ENCODE measurements at regions not wholly inside any gene's neighbourhood (a gene's known extent, or its start where the extent isn't known, plus 50 kb on each side); places are given as distances from the start of the nearest gene placed in this dataset.

DNA sequence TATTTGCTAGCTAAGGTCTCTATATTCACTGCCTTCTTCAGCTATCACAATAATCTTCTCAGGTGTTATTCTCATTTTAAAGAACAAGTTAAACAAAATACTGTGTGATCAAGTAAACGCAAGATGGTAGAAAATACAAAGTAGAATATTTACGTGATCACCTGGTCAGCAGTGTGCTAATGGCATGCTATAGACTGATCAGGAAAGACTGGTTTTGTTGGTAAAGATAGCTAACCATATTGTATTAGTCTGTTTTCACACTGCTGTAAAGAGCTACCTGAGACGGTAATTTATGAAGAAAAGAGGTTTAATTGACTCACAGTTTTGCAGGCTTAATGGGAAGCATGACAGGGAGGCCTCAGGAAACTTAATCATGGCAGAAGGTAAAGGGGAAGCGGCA is 50.4 kb downstream of the ZBTB38 start:
- in situ Hi-C loops (cut with HindIII; ENCODE audit: low sequenced_read_pairs): no loop called here
- no peak for DNase-seq (ENCODE audit: low read depth, low spot score)
- TF ChIP-seq, protein P1, sequence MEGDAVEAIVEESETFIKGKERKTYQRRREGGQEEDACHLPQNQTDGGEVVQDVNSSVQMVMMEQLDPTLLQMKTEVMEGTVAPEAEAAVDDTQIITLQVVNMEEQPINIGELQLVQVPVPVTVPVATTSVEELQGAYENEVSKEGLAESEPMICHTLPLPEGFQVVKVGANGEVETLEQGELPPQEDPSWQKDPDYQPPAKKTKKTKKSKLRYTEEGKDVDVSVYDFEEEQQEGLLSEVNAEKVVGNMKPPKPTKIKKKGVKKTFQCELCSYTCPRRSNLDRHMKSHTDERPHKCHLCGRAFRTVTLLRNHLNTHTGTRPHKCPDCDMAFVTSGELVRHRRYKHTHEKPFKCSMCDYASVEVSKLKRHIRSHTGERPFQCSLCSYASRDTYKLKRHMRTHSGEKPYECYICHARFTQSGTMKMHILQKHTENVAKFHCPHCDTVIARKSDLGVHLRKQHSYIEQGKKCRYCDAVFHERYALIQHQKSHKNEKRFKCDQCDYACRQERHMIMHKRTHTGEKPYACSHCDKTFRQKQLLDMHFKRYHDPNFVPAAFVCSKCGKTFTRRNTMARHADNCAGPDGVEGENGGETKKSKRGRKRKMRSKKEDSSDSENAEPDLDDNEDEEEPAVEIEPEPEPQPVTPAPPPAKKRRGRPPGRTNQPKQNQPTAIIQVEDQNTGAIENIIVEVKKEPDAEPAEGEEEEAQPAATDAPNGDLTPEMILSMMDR (IDR thresholded peaks at IDR 0.05; ENCODE audit: low read depth, low read length): no peak
- no peak overlapping the region for H3K4me3 ChIP-seq (ENCODE audit: low read depth, low read length)

DNA sequence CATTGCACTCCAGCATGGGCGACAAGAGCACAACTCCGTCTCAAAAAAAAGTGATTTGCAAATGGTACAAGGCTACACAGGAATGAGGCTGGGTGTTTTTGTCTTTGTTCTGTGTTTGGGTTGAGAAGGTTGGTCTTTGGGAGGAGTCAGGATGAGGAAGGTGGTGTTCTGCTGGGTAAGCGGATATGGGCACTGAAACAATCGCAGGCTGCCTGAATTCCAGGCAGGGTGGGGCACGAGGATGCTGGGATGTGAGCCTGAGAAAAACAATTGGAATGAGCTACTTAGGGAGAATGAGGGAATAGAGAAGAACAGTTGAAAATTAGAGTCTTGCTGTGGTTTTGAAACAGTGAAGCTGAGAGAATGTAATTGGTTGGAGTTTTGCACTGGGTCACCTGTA is 51.6 kb downstream of the ZBTB38 start:
- in situ Hi-C loops (cut with HindIII; ENCODE audit: low sequenced_read_pairs): no loop called here
- no peak for DNase-seq (ENCODE audit: low read depth, low spot score)
- TF ChIP-seq, protein P1 (IDR thresholded peaks at IDR 0.05; ENCODE audit: low read depth, low read length): no peak
- no peak overlapping the region for H3K4me3 ChIP-seq (ENCODE audit: low read depth, low read length)

DNA sequence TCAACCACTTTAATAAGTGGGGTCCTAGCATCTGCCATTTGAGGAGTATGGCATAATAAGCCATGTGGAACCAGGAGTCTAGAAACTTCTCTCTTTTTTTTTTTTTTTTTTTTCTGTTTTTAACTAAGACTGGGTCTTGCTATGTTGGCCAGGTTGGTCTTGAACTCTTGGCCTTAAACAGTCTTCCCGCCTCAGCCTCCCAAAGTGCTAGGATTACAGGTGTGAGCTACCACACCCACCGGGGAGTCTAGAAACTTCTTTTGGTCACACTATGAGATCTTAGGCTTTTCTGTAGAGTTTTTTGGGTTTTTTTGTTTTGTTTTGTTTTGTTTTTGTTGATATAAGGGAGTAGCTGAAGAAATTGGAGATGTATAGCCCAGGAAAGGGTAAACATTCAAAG is 52.9 kb downstream of the ZBTB38 start:
- no peak overlapping the region for H3K4me3 ChIP-seq (ENCODE audit: low read depth, low read length)
- TF ChIP-seq, protein P1 (IDR thresholded peaks at IDR 0.05; ENCODE audit: low read depth, low read length): no peak
- no peak for DNase-seq (ENCODE audit: low read depth, low spot score)
- in situ Hi-C loops (cut with HindIII; ENCODE audit: low sequenced_read_pairs): no loop called here

DNA sequence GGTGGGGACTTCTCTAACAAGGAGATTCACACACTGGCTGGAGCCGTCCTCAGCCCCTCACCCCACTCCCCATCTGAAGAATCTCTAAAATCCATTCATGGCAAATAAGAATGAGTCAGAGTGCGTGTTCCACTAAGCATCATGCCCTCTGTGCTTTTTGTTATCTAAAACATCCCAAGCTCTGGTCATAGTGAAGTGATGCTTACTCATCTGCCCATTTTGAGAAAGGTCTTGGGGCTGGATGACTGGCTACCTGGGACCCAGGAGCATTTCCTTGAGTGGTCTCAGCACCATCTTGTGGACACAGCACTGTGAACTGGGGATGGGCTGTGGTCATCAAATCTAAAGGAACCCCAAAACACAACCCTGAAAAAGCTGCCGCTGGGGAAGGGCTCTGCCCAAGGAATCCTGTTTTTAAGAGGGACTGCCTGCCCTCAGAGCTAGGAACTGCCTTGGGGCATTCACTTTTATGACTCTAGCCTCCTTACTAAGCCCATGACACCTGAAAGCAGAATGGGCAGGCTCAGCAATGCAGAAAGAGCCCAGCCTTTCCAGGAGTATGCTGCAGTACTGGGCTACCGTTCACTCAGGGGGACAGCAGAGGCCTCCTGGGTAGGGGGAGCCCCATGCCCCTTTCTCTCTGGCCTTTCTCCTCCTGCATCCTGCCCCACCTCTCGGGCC is 53.5 kb downstream of the ZBTB38 start:
- TF ChIP-seq, protein P1 (IDR thresholded peaks at IDR 0.05; ENCODE audit: low read depth, low read length): peak; percentile 2
- H3K4me3 ChIP-seq (ENCODE audit: low read depth, low read length): no peak overlapping the region
- DNase-seq (ENCODE audit: low read depth, low spot score): peak; percentile 72
- in situ Hi-C loops (cut with HindIII; ENCODE audit: low sequenced_read_pairs): no loop called here

DNA sequence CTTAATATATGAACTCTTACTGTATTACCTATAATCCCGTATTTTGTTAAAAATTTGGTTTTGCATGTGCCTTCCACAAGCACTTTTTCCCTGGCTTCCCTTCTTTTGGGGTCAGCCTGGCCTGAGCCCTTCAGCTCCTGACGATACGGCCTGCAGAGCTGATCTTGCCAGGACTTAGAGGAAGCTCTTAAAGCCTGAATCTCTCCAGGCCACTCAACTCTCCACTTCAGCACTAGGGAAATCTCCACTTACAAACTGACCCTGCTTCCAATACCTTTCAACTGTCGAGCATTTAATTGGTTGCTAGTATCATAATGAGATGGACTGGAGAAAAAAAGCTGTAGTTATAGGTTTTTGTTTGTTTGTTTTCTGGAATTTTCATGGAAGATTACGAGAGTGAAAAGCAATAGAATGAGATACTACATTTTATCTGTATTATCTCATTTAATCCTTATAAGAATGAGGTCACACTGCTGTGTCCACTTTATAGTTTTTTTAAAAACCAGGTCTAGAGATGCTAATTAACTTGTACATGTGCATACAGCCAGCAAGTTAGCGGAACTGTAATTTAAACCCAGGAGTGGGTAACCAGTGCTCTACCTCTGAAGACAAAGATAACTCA is 54.8 kb downstream of the ZBTB38 start:
- no peak for DNase-seq (ENCODE audit: low read depth, low spot score)
- H3K4me3 ChIP-seq (ENCODE audit: low read depth, low read length): no peak overlapping the region
- in situ Hi-C loops (cut with HindIII; ENCODE audit: low sequenced_read_pairs): no loop called here
- TF ChIP-seq, protein P1 (IDR thresholded peaks at IDR 0.05; ENCODE audit: low read depth, low read length): no peak

DNA sequence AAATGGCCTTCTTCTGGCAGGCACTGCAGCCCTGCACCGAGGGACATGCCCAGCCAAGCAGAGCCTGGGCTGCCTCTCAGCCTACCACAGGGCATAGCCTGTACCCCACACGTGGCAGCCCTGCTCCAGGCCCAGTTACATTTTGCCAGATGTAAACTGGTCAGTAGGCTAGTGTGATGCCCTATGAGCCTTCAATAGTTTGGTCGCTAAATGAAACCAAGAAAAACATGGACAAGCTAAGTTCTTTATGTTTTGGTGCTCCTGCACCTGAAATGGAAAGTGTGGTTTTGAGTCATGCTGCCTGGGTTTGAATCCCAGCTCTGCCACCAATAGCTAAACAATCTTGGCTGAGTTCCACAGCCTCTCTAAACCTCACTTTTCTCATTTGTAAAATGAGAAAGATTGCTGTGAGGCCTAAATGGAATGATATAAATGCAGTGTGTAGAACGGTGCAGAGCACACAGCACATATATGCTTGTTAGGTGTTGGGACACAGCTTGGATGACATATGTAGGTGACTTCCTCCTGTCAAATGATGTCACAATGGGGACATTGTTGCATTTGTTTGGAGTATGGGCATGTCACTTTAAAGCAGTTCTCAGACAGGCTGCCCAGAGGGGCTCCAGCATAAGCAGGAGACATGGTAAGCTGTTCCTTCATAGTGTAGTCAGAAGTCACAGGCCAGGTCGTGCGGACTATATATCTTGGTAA is 57.4 kb downstream of the ZBTB38 start:
- in situ Hi-C loops (cut with HindIII; ENCODE audit: low sequenced_read_pairs): no loop called here
- TF ChIP-seq, protein P1 (IDR thresholded peaks at IDR 0.05; ENCODE audit: low read depth, low read length): no peak
- peak; percentile 80 for DNase-seq (ENCODE audit: low read depth, low spot score)
- H3K4me3 ChIP-seq (ENCODE audit: low read depth, low read length): no peak overlapping the region

All from astrocyte of the spinal cord (primary cell).